ENCODE measurements at regions not wholly inside any gene's neighbourhood (a gene's known extent, or its start where the extent isn't known, plus 50 kb on each side); places are given as distances from the start of the nearest gene placed in this dataset.

- H3K4me3 ChIP-seq: no peak overlapping the region
- no peak for ATAC-seq
- no peaks in the 10 kb centered on the region for H3K27me3 ChIP-seq (replicated peaks in 1 of 2; ENCODE audit: control insufficient read depth in 2 of 2, insufficient read depth in 2 of 2, low read length in 1 of 2)
- WGBS (ENCODE audit: insufficient coverage, insufficient replicate concordance, low lambda C conversion rate, missing lambda C conversion rate): 21% methylated on average over 1 of the region's 1 CpG
- no peak overlapping the region for H3K4me2 ChIP-seq (ENCODE audit: control insufficient read depth, insufficient read depth)
- no peak overlapping the region for H3K27ac ChIP-seq (ENCODE audit: control insufficient read depth, insufficient read depth)
- POLR2A ChIA-PET: no interaction called here
- intact Hi-C loops (cut with micrococcal nuclease; ENCODE audit: unreplicated experiment): no loop called here
- RAD21 ChIA-PET (ENCODE audit: unreplicated experiment): no interaction called here
- no peak overlapping the region for H2AFZ ChIP-seq (ENCODE audit: control insufficient read depth, low read depth, low read length)
- CTCF ChIA-PET: no interaction called here
- in situ Hi-C loops (cut with MboI): no loop called here
- H3K9ac ChIP-seq (ENCODE audit: control insufficient read depth, insufficient read depth, low read length): no peak overlapping the region
- no TSS peak for BruUV-seq (replicated peaks)
- FAIRE-seq: no peak
- no peak for DNase-seq (ENCODE audit: low read depth, low spot score)
- H3K36me3 ChIP-seq (ENCODE audit: control insufficient read depth in 2 of 2, insufficient read depth in 2 of 2, low read length in 1 of 2): no peaks in the 10 kb centered on the region
- H3K9me3 ChIP-seq (replicated peaks; ENCODE audit: control insufficient read depth, insufficient read depth, low read length): no peaks in the 10 kb centered on the region
- SMC1A ChIA-PET (ENCODE audit: uncharacterized antibody, unreplicated experiment): interaction anchor here (0.6 to 1.6 kb wide), 3 partner anchors 9 to 707 kb away, joined by 3 to 4 read pairs (median 4); no protein-coding TSS in a partner anchor
- H3K79me2 ChIP-seq (ENCODE audit: control insufficient read depth, insufficient read depth, low read length): no peaks in the 10 kb centered on the region
- no peaks in the 10 kb centered on the region for H4K20me1 ChIP-seq (ENCODE audit: control insufficient read depth, insufficient read depth)
- no peaks in the 10 kb centered on the region for H3K4me1 ChIP-seq (ENCODE audit: control insufficient read depth, insufficient read depth, low read length)
- no peak for TF ChIP-seq POU2F2 (IDR thresholded peaks at IDR 0.05; ENCODE audit: borderline replicate concordance, low read depth, low read length)
- no peak for TF ChIP-seq NFYB (IDR thresholded peaks at IDR 0.05; ENCODE audit: insufficient read depth, low read depth, low read length)
- TF ChIP-seq PAX5 (IDR thresholded peaks at IDR 0.05; ENCODE audit: borderline replicate concordance, low read depth, low read length): no peak
- TF ChIP-seq ZNF274 (IDR thresholded peaks at IDR 0.05; ENCODE audit: insufficient read depth, insufficient read length): no peak
- TF ChIP-seq NKRF (conservative IDR thresholded peaks at IDR 0.05): no peak
- TF ChIP-seq ATF7 (IDR thresholded peaks at IDR 0.05; ENCODE audit: low read depth): no peak
- no peak for TF ChIP-seq MYB (IDR thresholded peaks at IDR 0.05; ENCODE audit: borderline replicate concordance, low read depth, low read length)
- TF ChIP-seq WRNIP1 (IDR thresholded peaks at IDR 0.05; ENCODE audit: borderline replicate concordance, low read depth, low read length): no peak
- no peak for TF ChIP-seq IKZF1 (conservative IDR thresholded peaks at IDR 0.05)
- TF ChIP-seq IRF5 (IDR thresholded peaks at IDR 0.05; ENCODE audit: borderline replicate concordance): no peak
- no peak for TF ChIP-seq RFX5 (IDR thresholded peaks at IDR 0.05; ENCODE audit: low read depth, low read length)
- TF ChIP-seq PAX8 (IDR thresholded peaks at IDR 0.05): no peak
- no peak for TF ChIP-seq ZSCAN29 (IDR thresholded peaks at IDR 0.05)
- no peak for TF ChIP-seq KDM1A (IDR thresholded peaks at IDR 0.05; ENCODE audit: borderline replicate concordance)
- TF ChIP-seq TCF12 (IDR thresholded peaks at IDR 0.05; ENCODE audit: low read depth, low read length): no peak
- TF ChIP-seq TCF7 (IDR thresholded peaks at IDR 0.05; ENCODE audit: borderline replicate concordance): no peak
- TF ChIP-seq SREBF2 (IDR thresholded peaks at IDR 0.05; ENCODE audit: low read length): no peak
- TF ChIP-seq ZBTB11 (CRISPR knock-in tag; IDR thresholded peaks at IDR 0.05): no peak
Measured at GRCh38 chr12:88327276-88327675, 185.2 kb downstream of the TMTC3 start.
